Fibroblast of lung (primary cell): ENCODE measurements at regions not wholly inside any gene's neighbourhood (a gene's known extent, or its start where the extent isn't known, plus 50 kb on each side); places are given as distances from the start of the nearest gene placed in this dataset.

ENCODE experiments used
- DNase-seq, 2 donors: peaks; one replicate each; pipeline versions ENCODE4 v3.0.0 to v3.0.0-alpha.2; 2010; ENCODE audit warnings: low read depth in 2 of 2
- H2AFZ ChIP-seq: 2 replicates; pipeline ENCODE4 v1.5.1; 2012; ENCODE audit warnings: low read length, control low read depth, inconsistent platforms
- H3K27ac ChIP-seq: 2 replicates; pipeline ENCODE4 v1.5.1; 2011; ENCODE audit warnings: low read length, control low read depth; ENCODE audit not compliant: insufficient read depth
- H3K27me3 ChIP-seq: 2 replicates; pipeline ENCODE4 v1.5.1; 2011; ENCODE audit warnings: mild to moderate bottlenecking, low read length; ENCODE audit not compliant: control insufficient read depth, insufficient read depth
- H3K36me3 ChIP-seq: 2 replicates; pipeline ENCODE4 v1.5.1; 2011; ENCODE audit warnings: low read length; ENCODE audit not compliant: control insufficient read depth, insufficient read depth
- H3K4me1 ChIP-seq: 2 replicates; pipeline ENCODE4 v1.5.1; 2011; ENCODE audit warnings: low read length; ENCODE audit not compliant: control insufficient read depth, insufficient read depth; ENCODE audit errors: extremely low read depth
- H3K4me2 ChIP-seq: 2 replicates; pipeline ENCODE4 v1.5.1; 2011; ENCODE audit warnings: low read length, control low read depth; ENCODE audit not compliant: insufficient read depth; ENCODE audit errors: extremely low read depth
- H3K4me3 ChIP-seq, 4 experiments: fragments of 200-600 bp in 1 of 4; sonication (generic) in 1 of 4; replicated peaks in 1 of 4; 2 replicates each; pipeline ENCODE4 v1.5.1; 2011 to 2016; ENCODE audit warnings: low read length in 4 of 4, low read depth in 3 of 4, mild to moderate bottlenecking in 3 of 4, control low read depth in 2 of 4, inconsistent platforms in 1 of 4, mixed read lengths in 1 of 4; ENCODE audit not compliant: insufficient read depth in 1 of 4; ENCODE audit errors: control extremely low read depth in 1 of 4
- H3K79me2 ChIP-seq: 2 replicates; pipeline ENCODE4 v1.5.1; 2012; ENCODE audit warnings: mild to moderate bottlenecking, low read length, inconsistent platforms; ENCODE audit not compliant: control insufficient read depth, insufficient read depth
- H3K9ac ChIP-seq: 2 replicates; pipeline ENCODE4 v1.5.1; 2011; ENCODE audit warnings: mild to moderate bottlenecking, low read length, control low read depth; ENCODE audit not compliant: insufficient read depth
- H3K9me3 ChIP-seq: 2 replicates; pipeline ENCODE4 v1.5.1; 2012; ENCODE audit warnings: low read depth, low read length; ENCODE audit not compliant: control insufficient read depth, insufficient read depth
- H4K20me1 ChIP-seq: 2 replicates; pipeline ENCODE4 v1.5.1; 2011; ENCODE audit warnings: low read length; ENCODE audit not compliant: control insufficient read depth, insufficient read depth; ENCODE audit errors: extremely low read depth
- CTCF ChIP-seq, 2 donors: IDR thresholded peaks in 1 of 2; conservative IDR thresholded peaks in 1 of 2; 1 replicate in 1 of 2; 2 replicates in 1 of 2; pipeline ENCODE4 v1.5.1; 2011 to 2012; ENCODE audit warnings: low read length in 2 of 2, control low read depth in 1 of 2, inconsistent platforms in 1 of 2, low read depth in 1 of 2, mild to moderate bottlenecking in 1 of 2
- EZH2 ChIP-seq: IDR thresholded peaks from 2 replicates; pipeline ENCODE4 v1.5.1; 2012; ENCODE audit warnings: low read length, control low read depth, mild to moderate bottlenecking; ENCODE audit errors: missing control alignments

- Histone ChIP-seq H3K27me3 (no peaks in the 10 kb centered on the region), H3K4me2 (no peak overlapping the region), H3K79me2 (no peaks in the 10 kb centered on the region), H4K20me1 (no peaks in the 10 kb centered on the region), H3K9ac (no peak overlapping the region), H3K36me3 (no peaks in the 10 kb centered on the region), H3K4me1 (no peaks in the 10 kb centered on the region), H3K27ac (no peak overlapping the region), H2AFZ (no peak overlapping the region), H3K4me3 (no peak overlapping the region), H3K9me3 (no peaks in the 10 kb centered on the region)
- TF ChIP-seq CTCF (conservative IDR thresholded peaks at IDR 0.05 in 1 of 2, IDR thresholded peaks at IDR 0.05 in 1 of 2; ENCODE audit: low read depth in 1 of 2, low read length in 2 of 2) (no peak), EZH2 (no peak)
- no peak for DNase-seq
Measured at GRCh38 chr2:221314786-221315185, 257.3 kb downstream of the EPHA4 start.

GRCh38 chr2:221318376-221319130, 253.6 kb downstream of the EPHA4 start:
- Histone ChIP-seq H3K36me3 (no peaks in the 10 kb centered on the region), H3K79me2 (no peaks in the 10 kb centered on the region), H3K4me2 (no peak overlapping the region), H2AFZ (no peak overlapping the region), H3K4me3 (no peak overlapping the region), H3K9me3 (no peaks in the 10 kb centered on the region), H3K27ac (no peak overlapping the region), H3K4me1 (no peaks in the 10 kb centered on the region), H3K27me3 (no peaks in the 10 kb centered on the region), H4K20me1 (no peaks in the 10 kb centered on the region), H3K9ac (no peak overlapping the region)
- peak in 1 of 2 donors; percentile 80 for DNase-seq
- no peak for TF ChIP-seq CTCF (conservative IDR thresholded peaks at IDR 0.05 in 1 of 2, IDR thresholded peaks at IDR 0.05 in 1 of 2; ENCODE audit: low read depth in 1 of 2, low read length in 2 of 2)
- no peak for TF ChIP-seq EZH2

GRCh38 chr2:221322741-221323140, 249.4 kb downstream of the EPHA4 start:
- H3K9me3 ChIP-seq, result no peaks in the 10 kb centered on the region
- no peak overlapping the region for H3K4me3 ChIP-seq
- no peak overlapping the region for H3K9ac ChIP-seq
- H2AFZ ChIP-seq, result no peak overlapping the region
- no peaks in the 10 kb centered on the region for H4K20me1 ChIP-seq
- no peaks in the 10 kb centered on the region for H3K79me2 ChIP-seq
- H3K4me1 ChIP-seq, result no peaks in the 10 kb centered on the region
- TF ChIP-seq EZH2, result no peak
- TF ChIP-seq CTCF (conservative IDR thresholded peaks at IDR 0.05 in 1 of 2, IDR thresholded peaks at IDR 0.05 in 1 of 2; ENCODE audit: low read depth in 1 of 2, low read length in 2 of 2), result no peak
- no peak overlapping the region for H3K27ac ChIP-seq
- no peak overlapping the region for H3K4me2 ChIP-seq
- H3K36me3 ChIP-seq, result no peaks in the 10 kb centered on the region
- no peak for DNase-seq
- no peaks in the 10 kb centered on the region for H3K27me3 ChIP-seq
